K562 (cell line): ENCODE measurements at regions not wholly inside any gene's neighbourhood (a gene's known extent, or its start where the extent isn't known, plus 50 kb on each side); places are given as distances from the start of the nearest gene placed in this dataset.

Source experiments
- ETV6 ChIP-seq, 3 experiments: fragments of 150-350 bp in 1 of 3; sonication (generic) in 1 of 3; formaldehyde crosslinking in 1 of 3; IDR thresholded peaks; 2 replicates each; pipeline versions ENCODE4 v1.6.1 to v1.8.0; 2014 to 2022; ENCODE audit warnings: borderline replicate concordance in 2 of 3, low read depth in 2 of 3, antibody characterized with exemption in 1 of 3, low read length in 1 of 3, mild to moderate bottlenecking in 1 of 3, missing genetic modification reagents in 1 of 3
- KLF10 ChIP-seq: fragments of 250-450 bp; sonication (Bioruptor Pico); IDR thresholded peaks from 2 replicates; pipeline ENCODE4 v1.6.1; 2021; ENCODE audit warnings: matching md5 sums
- SMAD2 ChIP-seq: fragments of 150-350 bp; IDR thresholded peaks from 2 replicates; pipeline ENCODE4 v1.6.1; 2014; ENCODE audit warnings: low read depth, mild to moderate bottlenecking, low read length
- SRSF7 ChIP-seq: fragments of 200-400 bp; formaldehyde crosslinking; optimal IDR thresholded peaks from 2 replicates; pipeline ENCODE3; 2017; ENCODE audit warnings: mild to moderate bottlenecking, low read depth, low read length
- TRIM24 ChIP-seq, 2 experiments: fragments of 450-650 bp; IDR thresholded peaks; 2 replicates each; pipeline ENCODE4 v1.6.1; 2016
- TF ChIP-seq, protein P1 (sequence below), 2 experiments: fragments of 450-650 bp; IDR thresholded peaks; 2 replicates each; pipeline ENCODE4 v1.6.1; 2016; ENCODE audit warnings: mild to moderate bottlenecking in 2 of 2, borderline replicate concordance in 1 of 2, low read depth in 1 of 2, moderate library complexity in 1 of 2

- TF ChIP-seq, protein P1, sequence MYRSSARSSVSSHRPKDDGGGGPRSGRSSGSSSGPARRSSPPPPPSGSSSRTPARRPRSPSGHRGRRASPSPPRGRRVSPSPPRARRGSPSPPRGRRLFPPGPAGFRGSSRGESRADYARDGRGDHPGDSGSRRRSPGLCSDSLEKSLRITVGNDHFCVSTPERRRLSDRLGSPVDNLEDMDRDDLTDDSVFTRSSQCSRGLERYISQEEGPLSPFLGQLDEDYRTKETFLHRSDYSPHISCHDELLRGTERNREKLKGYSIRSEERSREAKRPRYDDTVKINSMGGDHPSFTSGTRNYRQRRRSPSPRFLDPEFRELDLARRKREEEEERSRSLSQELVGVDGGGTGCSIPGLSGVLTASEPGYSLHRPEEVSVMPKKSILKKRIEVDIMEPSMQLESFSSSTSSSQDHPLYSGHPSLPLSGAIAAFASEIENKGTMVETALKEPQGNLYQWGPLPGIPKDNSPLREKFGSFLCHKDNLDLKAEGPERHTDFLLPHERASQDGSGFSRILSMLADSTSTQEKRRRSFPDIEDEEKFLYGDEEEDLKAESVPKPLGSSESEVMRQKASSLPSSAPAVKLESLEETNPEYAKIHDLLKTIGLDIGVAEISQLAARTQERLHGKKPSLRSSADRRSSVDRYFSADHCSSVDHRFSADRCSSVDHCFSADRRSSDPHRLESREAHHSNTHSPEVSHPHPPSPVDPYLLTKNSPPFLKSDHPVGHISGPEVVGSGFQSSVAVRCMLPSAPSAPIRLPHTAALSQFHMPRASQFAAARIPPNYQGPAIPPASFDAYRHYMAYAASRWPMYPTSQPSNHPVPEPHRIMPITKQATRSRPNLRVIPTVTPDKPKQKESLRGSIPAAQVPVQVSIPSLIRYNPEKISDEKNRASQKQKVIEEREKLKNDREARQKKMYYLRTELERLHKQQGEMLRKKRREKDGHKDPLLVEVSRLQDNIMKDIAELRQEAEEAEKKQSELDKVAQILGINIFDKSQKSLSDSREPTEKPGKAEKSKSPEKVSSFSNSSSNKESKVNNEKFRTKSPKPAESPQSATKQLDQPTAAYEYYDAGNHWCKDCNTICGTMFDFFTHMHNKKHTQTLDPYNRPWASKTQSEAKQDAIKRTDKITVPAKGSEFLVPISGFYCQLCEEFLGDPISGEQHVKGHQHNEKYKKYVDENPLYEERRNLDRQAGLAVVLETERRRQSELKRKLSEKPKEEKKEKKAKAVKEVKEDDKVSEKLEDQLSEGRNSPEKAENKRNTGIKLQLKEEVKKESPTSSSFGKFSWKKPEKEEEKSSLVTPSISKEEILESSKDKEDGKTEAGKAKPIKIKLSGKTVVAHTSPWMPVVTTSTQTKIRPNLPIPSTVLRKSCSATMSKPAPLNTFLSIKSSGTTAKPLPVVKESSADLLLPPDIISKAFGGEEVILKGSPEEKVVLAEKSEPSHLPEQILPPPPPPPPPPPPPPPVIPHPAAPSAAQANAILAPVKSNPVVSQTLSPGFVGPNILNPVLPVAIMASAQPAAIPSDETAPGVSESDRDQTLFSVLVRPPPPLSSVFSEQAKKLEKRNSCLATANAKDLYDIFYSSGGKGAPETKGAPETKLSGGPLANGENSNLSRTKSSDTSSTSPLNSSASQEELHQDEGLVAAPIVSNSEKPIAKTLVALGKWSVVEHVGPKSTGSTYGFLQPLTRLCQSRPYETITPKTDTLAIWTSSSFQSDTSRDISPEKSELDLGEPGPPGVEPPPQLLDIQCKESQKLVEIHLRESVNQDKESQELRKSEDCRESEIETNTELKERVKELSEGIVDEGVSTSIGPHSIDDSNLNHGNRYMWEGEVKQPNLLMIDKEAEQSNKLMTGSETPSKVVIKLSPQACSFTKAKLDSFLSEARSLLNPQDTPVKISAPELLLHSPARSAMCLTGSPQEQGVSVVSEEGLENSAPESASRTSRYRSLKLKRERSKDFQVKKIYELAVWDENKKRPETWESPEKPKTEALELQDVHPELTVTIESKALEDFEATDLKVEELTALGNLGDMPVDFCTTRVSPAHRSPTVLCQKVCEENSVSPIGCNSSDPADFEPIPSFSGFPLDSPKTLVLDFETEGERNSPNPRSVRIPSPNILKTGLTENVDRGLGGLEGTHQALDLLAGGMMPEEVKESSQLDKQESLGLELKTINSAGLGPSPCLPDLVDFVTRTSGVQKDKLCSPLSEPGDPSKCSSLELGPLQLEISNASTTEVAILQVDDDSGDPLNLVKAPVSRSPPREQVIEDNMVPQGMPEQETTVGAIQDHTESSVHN (IDR thresholded peaks at IDR 0.05; ENCODE audit: borderline replicate concordance in 1 of 2, low read depth in 1 of 2) = no peak
- TF ChIP-seq ETV6 (IDR thresholded peaks at IDR 0.05; ENCODE audit: borderline replicate concordance in 1 of 2, low read depth in 2 of 2, low read length in 1 of 2) = no peak
- TF ChIP-seq ETV6 (CRISPR knock-in tag; IDR thresholded peaks at IDR 0.05; ENCODE audit: borderline replicate concordance) = no peak
- no peak for TF ChIP-seq SMAD2
- TF ChIP-seq KLF10 (CRISPR knock-in tag) = no peak
- TF ChIP-seq SRSF7 = no peak
- TF ChIP-seq TRIM24 (IDR thresholded peaks at IDR 0.05) = no peak
Observed at GRCh38 chr18:28778706-28779105, 601.8 kb upstream of the CDH2 start (continued).
